ENCODE measurements at regions not wholly inside any gene's neighbourhood (a gene's known extent, or its start where the extent isn't known, plus 50 kb on each side); places are given as distances from the start of the nearest gene placed in this dataset.

DNA sequence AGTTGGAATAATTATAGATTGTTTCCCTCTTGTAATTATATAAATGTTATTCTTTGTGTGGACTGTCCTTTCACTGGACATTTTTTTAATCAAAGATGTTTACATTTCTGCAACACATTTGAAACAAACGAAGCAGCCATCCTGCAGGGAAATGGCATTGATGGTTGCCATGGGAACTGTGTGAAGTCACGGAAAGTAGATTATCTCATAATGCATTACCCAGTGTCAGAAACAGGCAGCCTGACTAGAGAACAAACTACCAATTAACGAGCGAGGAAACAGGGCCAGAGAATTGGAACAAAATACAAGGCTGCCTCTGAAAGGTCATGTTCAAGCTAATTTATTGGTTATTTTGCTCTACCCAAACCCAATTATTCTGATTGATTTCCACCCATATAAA is 96.9 kb upstream of the LARGE1 start:
- Histone ChIP-seq H3K27me3 (ENCODE audit: insufficient read depth, low read length, poor library complexity, severe bottlenecking) (no peaks in the 10 kb centered on the region), H3K4me1 (ENCODE audit: insufficient read depth, low read length) (no peaks in the 10 kb centered on the region), H3K27ac (ENCODE audit: low read depth, low read length) (no peak overlapping the region), H3K9me3 (ENCODE audit: low read length) (no peaks in the 10 kb centered on the region), H3K4me3 (ENCODE audit: low read length) (no peak overlapping the region), H3K36me3 (ENCODE audit: insufficient read depth, low read length) (no peaks in the 10 kb centered on the region)
- H3K36me3 Mint-ChIP-seq, result no peaks in the 10 kb centered on the region
- no peak overlapping the region for H3K27ac Mint-ChIP-seq
- no peaks in the 10 kb centered on the region for H3K4me1 Mint-ChIP-seq
- ChIA-PET POLR2A (no interaction called here), CTCF (no interaction called here)
- peaks cover 11 to 28% (median 14%) of the 10 kb centered on the region in 5 donors for H3K9me3 Mint-ChIP-seq
- DNase-seq, result no peak
- no peak overlapping the region for H3K4me3 Mint-ChIP-seq
- no peaks in the 10 kb centered on the region for H3K27me3 Mint-ChIP-seq

DNA sequence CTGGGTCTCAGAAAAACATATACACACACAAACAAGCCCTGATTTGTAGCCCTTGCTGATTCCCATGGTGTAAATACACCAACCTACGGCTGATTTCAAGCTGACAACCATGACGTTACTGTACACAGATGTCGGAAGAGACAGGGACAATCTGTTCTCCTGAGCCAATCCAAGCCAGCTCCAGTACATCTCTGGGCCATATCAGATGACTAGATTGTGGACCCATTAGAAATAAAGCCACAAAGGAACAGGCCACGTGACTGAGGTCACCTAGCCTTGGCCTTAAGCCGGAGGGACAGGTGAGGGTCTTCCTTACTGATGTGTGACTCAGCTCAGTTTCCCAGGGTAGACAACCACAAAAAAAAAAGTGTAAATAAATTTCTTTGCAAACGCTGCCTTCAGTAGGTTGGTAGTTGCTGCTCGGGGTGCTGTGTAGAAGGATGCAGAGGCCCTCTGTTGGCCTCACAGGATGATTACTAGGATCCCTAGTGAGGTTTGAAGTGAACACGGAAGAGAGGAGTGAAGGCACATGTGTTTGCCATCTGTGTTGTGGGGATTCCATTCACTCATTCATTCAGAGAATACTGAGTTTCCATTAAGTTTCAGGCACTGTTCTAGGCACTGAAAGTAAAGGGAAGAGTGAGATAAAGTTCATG is 99.0 kb upstream of the LARGE1 start:
- no peaks in the 10 kb centered on the region for H3K27me3 ChIP-seq (ENCODE audit: insufficient read depth, low read length, poor library complexity, severe bottlenecking)
- H3K27ac ChIP-seq (ENCODE audit: low read depth, low read length), result no peak overlapping the region
- ChIA-PET CTCF (no interaction called here), POLR2A (no interaction called here)
- Mint-ChIP-seq H3K4me3 (no peak overlapping the region), H3K4me1 (no peaks in the 10 kb centered on the region), H3K27me3 (no peaks in the 10 kb centered on the region), H3K27ac (no peak overlapping the region), H3K9me3 (peaks cover 9 to 24% (median 16%) of the 10 kb centered on the region in 5 donors), H3K36me3 (no peaks in the 10 kb centered on the region)
- H3K4me3 ChIP-seq (ENCODE audit: low read length), result no peak overlapping the region
- no peaks in the 10 kb centered on the region for H3K36me3 ChIP-seq (ENCODE audit: insufficient read depth, low read length)
- DNase-seq, result no peak
- H3K4me1 ChIP-seq (ENCODE audit: insufficient read depth, low read length), result no peaks in the 10 kb centered on the region
- no peaks in the 10 kb centered on the region for H3K9me3 ChIP-seq (ENCODE audit: low read length)

DNA sequence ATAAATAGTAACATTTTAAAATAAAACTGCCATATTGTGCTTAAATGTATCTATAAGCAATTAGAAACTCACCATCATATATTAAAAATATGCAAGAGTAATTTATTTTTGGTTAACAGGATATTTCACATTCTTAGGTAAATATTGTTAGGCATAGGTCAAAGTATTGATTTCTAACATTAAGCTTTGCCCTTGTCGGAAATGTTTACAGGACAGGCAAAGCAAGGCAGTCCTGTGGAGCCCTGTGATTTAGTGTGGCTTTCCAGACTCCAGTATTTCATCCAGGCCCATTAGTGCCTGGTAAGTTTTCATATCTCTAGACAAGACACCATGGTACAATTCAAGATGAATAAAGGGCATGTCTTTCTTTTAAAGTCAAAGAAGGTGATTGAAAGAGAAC is 114.9 kb upstream of the LARGE1 start:
- H3K27ac ChIP-seq (ENCODE audit: low read depth, low read length), result no peak overlapping the region
- H3K36me3 ChIP-seq (ENCODE audit: insufficient read depth, low read length), result no peaks in the 10 kb centered on the region
- ChIA-PET CTCF (no interaction called here), POLR2A (no interaction called here)
- no peak overlapping the region for H3K4me3 Mint-ChIP-seq
- H3K4me1 Mint-ChIP-seq, result no peaks in the 10 kb centered on the region
- no peaks in the 10 kb centered on the region for H3K27me3 ChIP-seq (ENCODE audit: insufficient read depth, low read length, poor library complexity, severe bottlenecking)
- H3K27me3 Mint-ChIP-seq, result no peaks in the 10 kb centered on the region
- no peaks in the 10 kb centered on the region for H3K9me3 ChIP-seq (ENCODE audit: low read length)
- no peaks in the 10 kb centered on the region for H3K4me1 ChIP-seq (ENCODE audit: insufficient read depth, low read length)
- peaks cover 0 to 16% (median 6%) of the 10 kb centered on the region in 5 donors for H3K9me3 Mint-ChIP-seq
- no peak overlapping the region for H3K4me3 ChIP-seq (ENCODE audit: low read length)
- no peak for DNase-seq
- no peaks in the 10 kb centered on the region for H3K36me3 Mint-ChIP-seq
- H3K27ac Mint-ChIP-seq, result no peak overlapping the region

DNA sequence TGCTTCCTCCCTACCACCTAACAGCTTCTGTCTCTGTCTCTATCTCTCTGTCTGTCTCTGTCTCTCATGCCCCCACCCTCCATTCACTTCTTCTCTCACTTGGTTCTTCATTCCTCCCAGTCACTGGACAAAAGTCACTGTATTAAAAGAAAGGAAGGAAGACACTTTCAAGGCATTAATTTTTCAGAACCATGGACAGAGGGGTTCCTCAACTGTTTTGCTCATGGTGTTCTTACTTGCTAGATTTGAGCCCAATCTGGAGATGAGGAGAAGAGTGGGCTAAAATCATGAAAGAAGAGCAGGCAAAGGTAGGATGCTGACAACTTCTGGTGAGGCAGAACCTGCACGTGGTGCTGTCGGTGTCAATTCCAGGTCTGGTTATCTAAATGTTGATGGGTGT is 116.7 kb upstream of the LARGE1 start:
- Histone ChIP-seq H3K27ac (ENCODE audit: low read depth, low read length) (no peak overlapping the region), H3K27me3 (ENCODE audit: insufficient read depth, low read length, poor library complexity, severe bottlenecking) (no peaks in the 10 kb centered on the region), H3K4me1 (ENCODE audit: insufficient read depth, low read length) (no peaks in the 10 kb centered on the region), H3K9me3 (ENCODE audit: low read length) (no peaks in the 10 kb centered on the region), H3K36me3 (ENCODE audit: insufficient read depth, low read length) (no peaks in the 10 kb centered on the region), H3K4me3 (ENCODE audit: low read length) (no peak overlapping the region)
- Mint-ChIP-seq H3K9me3 (peaks cover 0 to 7% (median 3%) of the 10 kb centered on the region in 5 donors), H3K27ac (peak overlapping the region in 1 of 8 donors; percentile 86), H3K4me3 (no peak overlapping the region), H3K27me3 (no peaks in the 10 kb centered on the region), H3K36me3 (no peaks in the 10 kb centered on the region), H3K4me1 (no peaks in the 10 kb centered on the region)
- ChIA-PET CTCF (no interaction called here), POLR2A (no interaction called here)
- no peak for DNase-seq

DNA sequence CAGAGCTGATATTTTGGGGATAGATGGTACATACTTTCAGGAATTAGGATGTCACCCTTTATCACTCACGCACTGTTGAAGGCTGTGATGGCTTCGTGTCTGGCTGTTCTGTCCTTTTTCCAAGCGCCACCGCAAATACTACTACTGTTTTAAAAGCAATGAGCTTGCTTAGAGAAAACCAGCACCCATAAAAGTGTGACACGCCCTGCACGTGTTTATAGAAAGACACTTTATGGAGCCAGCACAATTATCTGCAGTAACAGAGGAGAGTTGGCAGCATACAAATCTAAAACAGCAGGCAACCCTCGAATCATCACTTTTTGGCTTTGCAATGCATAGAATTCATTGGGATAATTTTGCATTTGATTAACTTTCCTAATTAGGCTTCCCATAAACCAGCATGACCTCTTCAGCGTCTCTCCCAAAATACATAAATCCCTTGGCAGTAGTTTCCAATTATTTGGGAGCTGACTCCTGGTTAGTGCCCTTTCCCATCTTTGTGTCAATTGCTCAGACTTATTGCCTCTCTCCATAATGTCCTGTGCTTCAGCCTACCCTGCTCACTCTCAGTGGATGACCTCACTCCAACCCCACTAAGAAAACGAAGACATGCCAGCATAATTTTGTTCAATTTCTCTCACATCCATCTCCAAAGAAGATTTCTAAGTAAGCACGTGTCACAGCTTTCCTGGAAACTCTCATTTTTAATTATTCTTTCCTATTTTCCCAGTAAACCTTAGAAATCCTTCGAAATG is 118.7 kb upstream of the LARGE1 start:
- Histone ChIP-seq H3K27me3 (ENCODE audit: insufficient read depth, low read length, poor library complexity, severe bottlenecking) (no peaks in the 10 kb centered on the region), H3K9me3 (ENCODE audit: low read length) (no peaks in the 10 kb centered on the region), H3K4me1 (ENCODE audit: insufficient read depth, low read length) (no peaks in the 10 kb centered on the region), H3K27ac (ENCODE audit: low read depth, low read length) (no peak overlapping the region), H3K36me3 (ENCODE audit: insufficient read depth, low read length) (no peaks in the 10 kb centered on the region), H3K4me3 (ENCODE audit: low read length) (no peak overlapping the region)
- H3K4me3 Mint-ChIP-seq, result no peak overlapping the region
- CTCF ChIA-PET, result no interaction called here
- no peak for DNase-seq
- no peaks in the 10 kb centered on the region for H3K4me1 Mint-ChIP-seq
- no peaks in the 10 kb centered on the region for H3K27me3 Mint-ChIP-seq
- H3K36me3 Mint-ChIP-seq, result no peaks in the 10 kb centered on the region
- no peak overlapping the region for H3K27ac Mint-ChIP-seq
- H3K9me3 Mint-ChIP-seq, result peaks cover 0 to 6% (median 3%) of the 10 kb centered on the region in 5 donors
- POLR2A ChIA-PET, result no interaction called here

DNA sequence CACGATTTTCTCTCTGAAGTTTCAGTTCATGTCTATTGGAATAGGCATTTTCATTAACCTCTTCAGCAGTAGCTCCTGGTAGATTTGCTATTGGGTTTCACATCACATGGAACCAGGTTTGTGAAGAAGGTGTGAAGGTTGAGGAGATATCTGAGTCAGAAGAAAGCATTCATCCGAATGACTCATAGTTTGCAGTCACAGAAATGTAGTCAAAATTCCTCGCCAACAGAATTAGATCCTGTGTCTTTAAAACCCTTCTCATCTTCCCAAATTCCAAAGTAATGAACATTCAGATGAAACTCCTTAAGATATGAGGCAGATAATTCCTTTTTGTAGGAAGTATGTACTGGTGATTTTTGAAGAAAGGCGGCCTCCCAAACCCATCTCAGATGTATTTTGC is 125.0 kb upstream of the LARGE1 start:
- Histone ChIP-seq H3K36me3 (ENCODE audit: insufficient read depth, low read length) (no peaks in the 10 kb centered on the region), H3K27me3 (ENCODE audit: insufficient read depth, low read length, poor library complexity, severe bottlenecking) (no peaks in the 10 kb centered on the region), H3K4me1 (ENCODE audit: insufficient read depth, low read length) (no peaks in the 10 kb centered on the region), H3K27ac (ENCODE audit: low read depth, low read length) (no peak overlapping the region), H3K9me3 (ENCODE audit: low read length) (no peaks in the 10 kb centered on the region), H3K4me3 (ENCODE audit: low read length) (no peak overlapping the region)
- no peak for DNase-seq
- CTCF ChIA-PET, result no interaction called here
- Mint-ChIP-seq H3K4me3 (no peak overlapping the region), H3K27me3 (no peaks in the 10 kb centered on the region), H3K27ac (no peak overlapping the region), H3K9me3 (peaks cover 0 to 8% (median 2%) of the 10 kb centered on the region in 5 donors), H3K4me1 (no peaks in the 10 kb centered on the region), H3K36me3 (no peaks in the 10 kb centered on the region)
- POLR2A ChIA-PET, result no interaction called here

DNA sequence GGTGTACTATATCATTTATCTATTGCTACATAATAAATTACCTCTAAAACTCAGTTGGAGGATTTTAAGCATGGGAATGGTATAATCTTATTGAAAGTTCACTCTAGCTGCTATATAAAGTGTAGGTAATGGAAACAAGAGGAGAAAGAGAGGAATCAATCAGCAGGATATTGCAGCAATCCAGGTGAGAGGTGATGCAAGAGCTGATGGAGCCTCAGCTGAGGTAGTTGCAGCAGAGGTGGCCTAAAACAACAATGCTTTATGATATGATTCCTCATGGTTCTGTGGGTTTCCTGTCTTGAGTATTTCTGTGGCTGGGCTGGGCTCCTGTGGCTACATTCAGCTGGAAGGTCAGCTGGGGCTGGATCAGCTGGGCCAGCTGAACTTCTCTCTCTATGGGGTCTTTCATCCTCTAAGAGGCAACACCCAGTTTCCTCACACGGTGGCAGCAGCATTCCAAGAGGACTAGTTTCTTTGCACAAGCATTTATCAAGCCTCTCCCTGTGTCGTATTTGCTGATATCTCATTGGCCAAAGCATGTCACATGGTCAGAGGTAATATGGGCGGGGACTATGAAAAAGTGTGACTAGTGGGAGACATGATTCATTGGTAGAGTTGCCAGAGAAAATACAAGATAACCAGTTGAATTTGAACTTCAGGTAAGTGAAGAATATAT is 135.4 kb upstream of the LARGE1 start:
- Mint-ChIP-seq H3K4me1 (no peaks in the 10 kb centered on the region), H3K27me3 (no peaks in the 10 kb centered on the region), H3K9me3 (peaks cover 5 to 21% (median 5%) of the 10 kb centered on the region in 5 donors), H3K4me3 (no peak overlapping the region), H3K27ac (no peak overlapping the region), H3K36me3 (no peaks in the 10 kb centered on the region)
- DNase-seq, result no peak
- CTCF ChIA-PET, result no interaction called here
- Histone ChIP-seq H3K27ac (ENCODE audit: low read depth, low read length) (no peak overlapping the region), H3K4me3 (ENCODE audit: low read length) (no peak overlapping the region), H3K36me3 (ENCODE audit: insufficient read depth, low read length) (no peaks in the 10 kb centered on the region), H3K27me3 (ENCODE audit: insufficient read depth, low read length, poor library complexity, severe bottlenecking) (no peaks in the 10 kb centered on the region), H3K9me3 (ENCODE audit: low read length) (no peaks in the 10 kb centered on the region), H3K4me1 (ENCODE audit: insufficient read depth, low read length) (no peaks in the 10 kb centered on the region)
- POLR2A ChIA-PET, result no interaction called here

DNA sequence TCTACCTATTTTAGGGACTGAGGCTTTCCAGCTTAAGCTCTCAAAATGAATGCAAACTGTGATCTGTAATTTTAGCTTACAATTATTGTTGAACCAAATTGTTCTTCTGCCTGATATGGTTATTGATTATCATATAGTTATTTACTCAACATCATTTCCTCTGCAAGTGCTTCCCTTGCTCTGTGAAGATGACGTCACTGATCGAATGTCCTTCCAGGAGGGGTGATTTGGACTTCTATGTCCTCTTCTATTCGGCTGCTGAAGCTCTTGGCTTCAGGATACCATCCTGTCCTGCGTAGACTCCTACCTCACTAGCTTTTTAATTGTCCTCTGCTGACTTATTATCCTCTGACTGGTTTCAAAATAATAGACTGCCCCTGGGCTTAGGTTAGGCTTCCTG is 137.4 kb upstream of the LARGE1 start:
- Histone ChIP-seq H3K27ac (ENCODE audit: low read depth, low read length) (no peak overlapping the region), H3K4me1 (ENCODE audit: insufficient read depth, low read length) (no peaks in the 10 kb centered on the region), H3K4me3 (ENCODE audit: low read length) (no peak overlapping the region), H3K9me3 (ENCODE audit: low read length) (no peaks in the 10 kb centered on the region), H3K27me3 (ENCODE audit: insufficient read depth, low read length, poor library complexity, severe bottlenecking) (no peaks in the 10 kb centered on the region), H3K36me3 (ENCODE audit: insufficient read depth, low read length) (no peaks in the 10 kb centered on the region)
- Mint-ChIP-seq H3K36me3 (no peaks in the 10 kb centered on the region), H3K9me3 (peaks cover 0 to 14% (median 8%) of the 10 kb centered on the region in 5 donors), H3K4me3 (no peak overlapping the region), H3K4me1 (no peaks in the 10 kb centered on the region), H3K27ac (no peak overlapping the region), H3K27me3 (peaks cover 0 to 2% of the 10 kb centered on the region in 2 donors)
- CTCF ChIA-PET, result no interaction called here
- DNase-seq, result no peak
- POLR2A ChIA-PET, result no interaction called here
